WERI-Rb-1 (cell line): ENCODE measurements at regions not wholly inside any gene's neighbourhood (a gene's known extent, or its start where the extent isn't known, plus 50 kb on each side); places are given as distances from the start of the nearest gene placed in this dataset.

Source experiments
- DNase-seq: peaks from one replicate; pipeline ENCODE4 v3.0.0-alpha.2; 2020
- H3K27ac ChIP-seq: fragments of 250-450 bp; sonication (Bioruptor Pico); 2 replicates; pipeline ENCODE4 v1.5.1; 2020; ENCODE audit warnings: mild to moderate bottlenecking, moderate library complexity
- H3K27me3 ChIP-seq: fragments of 250-450 bp; sonication (Bioruptor Pico); 2 replicates; pipeline ENCODE4 v1.5.1; 2021; ENCODE audit warnings: mild to moderate bottlenecking, low read depth, moderate library complexity; ENCODE audit not compliant: insufficient read depth, severe bottlenecking
- H3K36me3 ChIP-seq: fragments of 250-450 bp; sonication (Bioruptor Pico); 2 replicates; pipeline ENCODE4 v1.5.1; 2020; ENCODE audit warnings: mild to moderate bottlenecking, moderate library complexity
- H3K4me3 ChIP-seq: 2 replicates; pipeline ENCODE4 v1.5.1; 2011; ENCODE audit warnings: low read depth, mild to moderate bottlenecking, control low read depth, low read length
- H3K9me3 ChIP-seq: fragments of 250-450 bp; sonication (Bioruptor Pico); 2 replicates; pipeline ENCODE4 v1.5.1; 2021; ENCODE audit warnings: mild to moderate bottlenecking, moderate library complexity; ENCODE audit not compliant: severe bottlenecking
- CTCF ChIP-seq: IDR thresholded peaks from 2 replicates; pipeline ENCODE4 v1.5.1; 2011; ENCODE audit warnings: low read depth, mild to moderate bottlenecking, control low read depth, inconsistent platforms, low read length

GRCh38 chr18:61203151-61203550 is 130.1 kb upstream of the CDH20 start:
- H3K9me3 ChIP-seq, result no peaks in the 10 kb centered on the region
- no peaks in the 10 kb centered on the region for H3K27me3 ChIP-seq
- no peak overlapping the region for H3K4me3 ChIP-seq
- no peaks in the 10 kb centered on the region for H3K36me3 ChIP-seq
- DNase-seq, result no peak
- no peak for TF ChIP-seq CTCF
- H3K27ac ChIP-seq, result no peak overlapping the region

- TF ChIP-seq CTCF, result no peak
- Histone ChIP-seq H3K27ac (no peak overlapping the region), H3K27me3 (no peaks in the 10 kb centered on the region), H3K9me3 (no peaks in the 10 kb centered on the region), H3K4me3 (no peak overlapping the region), H3K36me3 (no peaks in the 10 kb centered on the region)
- no peak for DNase-seq
Observed at GRCh38 chr18:61209801-61210200, 123.4 kb upstream of the CDH20 start.

GRCh38 chr18:61216051-61216450 is 117.2 kb upstream of the CDH20 start:
- Histone ChIP-seq H3K27me3 (no peaks in the 10 kb centered on the region), H3K9me3 (no peaks in the 10 kb centered on the region), H3K36me3 (no peaks in the 10 kb centered on the region), H3K27ac (no peak overlapping the region), H3K4me3 (no peak overlapping the region)
- no peak for TF ChIP-seq CTCF
- DNase-seq, result no peak

GRCh38 chr18:61222206-61222605 is 111.0 kb upstream of the CDH20 start:
- H3K36me3 ChIP-seq, result no peaks in the 10 kb centered on the region
- H3K27ac ChIP-seq, result no peak overlapping the region
- no peak overlapping the region for H3K4me3 ChIP-seq
- TF ChIP-seq CTCF, result no peak
- peaks cover 7% of the 10 kb centered on the region for H3K9me3 ChIP-seq
- no peaks in the 10 kb centered on the region for H3K27me3 ChIP-seq
- DNase-seq, result no peak

GRCh38 chr18:61225336-61225735 is 107.9 kb upstream of the CDH20 start:
- H3K4me3 ChIP-seq, result no peak overlapping the region
- no peaks in the 10 kb centered on the region for H3K36me3 ChIP-seq
- TF ChIP-seq CTCF, result no peak
- no peaks in the 10 kb centered on the region for H3K27me3 ChIP-seq
- DNase-seq, result no peak
- H3K9me3 ChIP-seq, result peaks cover 7% of the 10 kb centered on the region
- no peak overlapping the region for H3K27ac ChIP-seq

GRCh38 chr18:61236356-61237057 is 96.7 kb upstream of the CDH20 start:
- no peak for DNase-seq
- H3K9me3 ChIP-seq, result peaks cover 4% of the 10 kb centered on the region
- H3K27me3 ChIP-seq, result no peaks in the 10 kb centered on the region
- no peaks in the 10 kb centered on the region for H3K36me3 ChIP-seq
- no peak overlapping the region for H3K4me3 ChIP-seq
- no peak overlapping the region for H3K27ac ChIP-seq
- TF ChIP-seq CTCF, result no peak
